OCI-LY1 (cell line): ENCODE measurements at regions not wholly inside any gene's neighbourhood (a gene's known extent, or its start where the extent isn't known, plus 50 kb on each side); places are given as distances from the start of the nearest gene placed in this dataset.
A peak's percentile ranks its signal among the peaks of the same experiment; 100 is the strongest.

Experiments
- H2AFZ ChIP-seq: fragments of 200-600 bp; sonication (generic), shearing (Covaris generic); 2 replicates; pipeline ENCODE4 v1.6.0; 2014; ENCODE audit warnings: antibody characterized with exemption, mild to moderate bottlenecking, low read length
- H3F3A ChIP-seq: fragments of 200-600 bp; sonication (generic), shearing (Covaris generic); 2 replicates; pipeline ENCODE4 v1.6.0; 2014; ENCODE audit warnings: mild to moderate bottlenecking, antibody characterized with exemption, low read length, moderate library complexity; ENCODE audit not compliant: insufficient read depth
- H3K27ac ChIP-seq: fragments of 200-600 bp; sonication (generic); 2 replicates; pipeline ENCODE4 v1.5.1; 2014; ENCODE audit warnings: low read length, mixed run types, mild to moderate bottlenecking, low read depth; ENCODE audit not compliant: poor library complexity, severe bottlenecking
- H3K27me3 ChIP-seq: fragments of 200-600 bp; sonication (generic); 2 replicates; pipeline ENCODE4 v1.6.0; 2014; ENCODE audit warnings: antibody characterized with exemption, mild to moderate bottlenecking, low read length, moderate library complexity; ENCODE audit not compliant: insufficient read depth
- H3K36me3 ChIP-seq: fragments of 200-600 bp; sonication (generic); 2 replicates; pipeline ENCODE4 v1.6.1; 2014; ENCODE audit warnings: mild to moderate bottlenecking, antibody characterized with exemption, low read length, moderate library complexity, mixed read lengths; ENCODE audit not compliant: insufficient read depth
- H3K4me1 ChIP-seq: fragments of 200-600 bp; sonication (generic); 2 replicates; pipeline ENCODE4 v1.5.1; 2014; ENCODE audit warnings: mild to moderate bottlenecking, low read length, moderate library complexity; ENCODE audit not compliant: insufficient read depth, severe bottlenecking
- H3K4me2 ChIP-seq: fragments of 200-600 bp; sonication (generic), shearing (Covaris generic); 2 replicates; pipeline ENCODE4 v1.6.1; 2014; ENCODE audit warnings: low read length
- H3K4me3 ChIP-seq: fragments of 200-600 bp; sonication (generic); 2 replicates; pipeline ENCODE4 v1.5.1; 2014; ENCODE audit warnings: low read length, low read depth, mild to moderate bottlenecking, mixed read lengths; ENCODE audit not compliant: poor library complexity, severe bottlenecking
- H3K79me2 ChIP-seq: fragments of 200-600 bp; shearing (Covaris generic); 2 replicates; pipeline ENCODE4 v1.6.1; 2016; ENCODE audit warnings: mixed run types, low read length, mixed read lengths; ENCODE audit not compliant: insufficient read depth
- H3K9ac ChIP-seq: fragments of 200-600 bp; sonication (generic), shearing (Covaris generic); 2 replicates; pipeline ENCODE4 v1.6.1; 2014; ENCODE audit warnings: mild to moderate bottlenecking, low read length, mixed read lengths
- H3K9me2 ChIP-seq: fragments of 200-600 bp; sonication (generic), shearing (Covaris generic); 2 replicates; pipeline ENCODE4 v1.6.1; 2014; ENCODE audit warnings: low read depth, mild to moderate bottlenecking, low read length, mixed read lengths
- H3K9me3 ChIP-seq: fragments of 200-600 bp; shearing (Covaris generic); 2 replicates; pipeline ENCODE4 v1.6.1; 2014; ENCODE audit warnings: low read length, mixed read lengths
- H4K20me1 ChIP-seq: fragments of 200-600 bp; sonication (generic), shearing (Covaris generic); 2 replicates; pipeline ENCODE4 v1.6.0; 2016; ENCODE audit warnings: mild to moderate bottlenecking, low read length; ENCODE audit not compliant: insufficient read depth
- EZH2 ChIP-seq: fragments of 200-600 bp; sonication (generic), shearing (Covaris generic); IDR thresholded peaks from 2 replicates; pipeline ENCODE4 v1.8.0; 2017; ENCODE audit warnings: borderline replicate concordance, mixed run types, mild to moderate bottlenecking, antibody characterized with exemption, low read length, moderate library complexity, mixed read lengths
- TF ChIP-seq, protein P1 (sequence below): fragments of 200-600 bp; sonication (generic), shearing (Covaris generic); IDR thresholded peaks from 2 replicates; pipeline ENCODE4 v1.5.1; 2017; ENCODE audit warnings: mild to moderate bottlenecking, antibody characterized with exemption, low read length, moderate library complexity, mixed read lengths

DNA sequence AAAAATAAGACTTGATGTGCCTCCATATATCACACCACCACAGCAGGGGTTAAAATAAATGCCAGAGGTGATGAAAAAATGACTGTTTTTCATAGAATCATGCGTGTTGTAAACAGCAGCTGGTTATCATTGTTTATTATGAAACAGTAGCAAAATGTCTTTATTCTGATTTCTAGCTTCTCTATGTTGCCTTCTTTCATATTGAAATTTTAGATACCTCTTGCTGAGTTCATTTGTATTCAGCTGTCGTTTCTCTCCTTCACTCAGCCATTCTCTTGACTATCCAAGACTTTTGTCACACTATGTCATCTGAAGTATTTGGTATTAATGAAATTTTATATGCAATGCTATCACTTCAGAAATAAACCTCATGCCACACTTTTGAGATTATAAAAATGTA lies 465.0 kb downstream of the TAF11L14 start:
- no peak overlapping the region for H3K4me3 ChIP-seq
- no peaks in the 10 kb centered on the region for H3K4me1 ChIP-seq

DNA sequence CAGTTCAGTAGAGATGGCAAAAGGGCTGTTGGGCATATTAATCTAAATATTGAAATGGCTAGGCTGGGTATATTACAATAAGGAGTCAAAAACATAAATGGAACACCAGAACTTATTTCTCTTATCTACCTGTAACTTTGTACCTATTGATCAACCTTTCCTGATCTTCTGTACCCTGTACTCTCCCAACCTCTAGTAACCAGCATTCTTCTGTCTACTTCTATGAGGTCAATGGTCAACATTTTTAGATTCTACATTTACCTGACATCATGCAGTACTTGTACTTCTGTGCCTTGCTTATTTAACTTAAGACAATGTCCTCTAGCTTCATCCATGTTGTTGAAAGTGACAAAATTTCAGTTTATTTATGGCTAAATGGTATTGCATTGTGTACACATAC lies 467.3 kb downstream of the TAF11L14 start:
- Histone ChIP-seq H4K20me1 (no peaks in the 10 kb centered on the region), H3K4me2 (no peak overlapping the region), H3K79me2 (no peaks in the 10 kb centered on the region), H3K36me3 (no peaks in the 10 kb centered on the region), H3K4me1 (no peaks in the 10 kb centered on the region), H3K4me3 (no peak overlapping the region), H3K9me3 (no peaks in the 10 kb centered on the region), H3F3A (no peaks in the 10 kb centered on the region), H3K27ac (no peak overlapping the region), H3K9ac (no peak overlapping the region), H2AFZ (no peak overlapping the region), H3K27me3 (no peaks in the 10 kb centered on the region), H3K9me2 (no peaks in the 10 kb centered on the region)
- TF ChIP-seq, protein P1, sequence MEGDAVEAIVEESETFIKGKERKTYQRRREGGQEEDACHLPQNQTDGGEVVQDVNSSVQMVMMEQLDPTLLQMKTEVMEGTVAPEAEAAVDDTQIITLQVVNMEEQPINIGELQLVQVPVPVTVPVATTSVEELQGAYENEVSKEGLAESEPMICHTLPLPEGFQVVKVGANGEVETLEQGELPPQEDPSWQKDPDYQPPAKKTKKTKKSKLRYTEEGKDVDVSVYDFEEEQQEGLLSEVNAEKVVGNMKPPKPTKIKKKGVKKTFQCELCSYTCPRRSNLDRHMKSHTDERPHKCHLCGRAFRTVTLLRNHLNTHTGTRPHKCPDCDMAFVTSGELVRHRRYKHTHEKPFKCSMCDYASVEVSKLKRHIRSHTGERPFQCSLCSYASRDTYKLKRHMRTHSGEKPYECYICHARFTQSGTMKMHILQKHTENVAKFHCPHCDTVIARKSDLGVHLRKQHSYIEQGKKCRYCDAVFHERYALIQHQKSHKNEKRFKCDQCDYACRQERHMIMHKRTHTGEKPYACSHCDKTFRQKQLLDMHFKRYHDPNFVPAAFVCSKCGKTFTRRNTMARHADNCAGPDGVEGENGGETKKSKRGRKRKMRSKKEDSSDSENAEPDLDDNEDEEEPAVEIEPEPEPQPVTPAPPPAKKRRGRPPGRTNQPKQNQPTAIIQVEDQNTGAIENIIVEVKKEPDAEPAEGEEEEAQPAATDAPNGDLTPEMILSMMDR, result no peak
- TF ChIP-seq EZH2, result no peak

More for the DNA sequence above, 465.0 kb downstream of the TAF11L14 start:
- Histone ChIP-seq H3F3A (no peaks in the 10 kb centered on the region), H3K79me2 (no peaks in the 10 kb centered on the region), H3K27me3 (no peaks in the 10 kb centered on the region), H3K36me3 (no peaks in the 10 kb centered on the region), H2AFZ (no peak overlapping the region), H3K9me3 (no peaks in the 10 kb centered on the region), H4K20me1 (no peaks in the 10 kb centered on the region), H3K27ac (no peak overlapping the region), H3K9me2 (no peaks in the 10 kb centered on the region), H3K9ac (no peak overlapping the region), H3K4me2 (no peak overlapping the region)
- no peak for TF ChIP-seq EZH2
- TF ChIP-seq, protein P1, result no peak

DNA sequence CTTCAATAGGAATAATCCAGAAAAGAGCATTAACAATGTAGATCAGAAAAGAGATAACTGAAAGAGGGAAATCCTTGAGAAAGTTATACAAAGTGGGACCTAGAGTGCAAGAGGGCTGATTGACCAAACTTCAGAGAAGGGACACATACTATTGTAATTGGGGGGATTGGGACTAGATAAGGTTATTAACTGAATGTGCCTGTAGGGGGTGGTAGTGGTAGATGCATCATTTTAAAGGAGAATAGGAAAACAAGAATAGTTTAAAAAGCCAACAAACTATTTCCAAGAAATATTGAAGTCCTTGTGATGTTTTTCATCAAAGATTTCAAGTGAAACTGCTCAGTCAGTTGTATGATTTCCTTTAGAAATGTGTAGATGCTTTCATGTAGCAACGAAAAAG lies 468.5 kb downstream of the TAF11L14 start:
- no peaks in the 10 kb centered on the region for H4K20me1 ChIP-seq
- no peak overlapping the region for H3K9ac ChIP-seq
- H3K4me2 ChIP-seq, result no peak overlapping the region
- H3F3A ChIP-seq, result no peaks in the 10 kb centered on the region
- no peaks in the 10 kb centered on the region for H3K36me3 ChIP-seq
- no peaks in the 10 kb centered on the region for H3K9me2 ChIP-seq
- H3K79me2 ChIP-seq, result no peaks in the 10 kb centered on the region
- TF ChIP-seq, protein P1, result peak; percentile 34; the same call in 1 of the 2 replicates
- no peak for TF ChIP-seq EZH2
- no peak overlapping the region for H3K4me3 ChIP-seq
- no peaks in the 10 kb centered on the region for H3K4me1 ChIP-seq
- H2AFZ ChIP-seq, result no peak overlapping the region
- no peaks in the 10 kb centered on the region for H3K27me3 ChIP-seq
- H3K9me3 ChIP-seq, result no peaks in the 10 kb centered on the region
- no peak overlapping the region for H3K27ac ChIP-seq
